SK-N-SH (cell line): ENCODE measurements at regions not wholly inside any gene's neighbourhood (a gene's known extent, or its start where the extent isn't known, plus 50 kb on each side); places are given as distances from the start of the nearest gene placed in this dataset.
"Not testable (repeated sequence)": the region's sequence is repeated elsewhere in the genome, so short reads cannot be mapped to it uniquely, and the experiment has no call there.

Experiments used
- CTCF ChIA-PET: fragments of 300-600, 350-600 bp; formaldehyde crosslinking; extraction: SDS; loops from one replicate; lab custom pipeline; 2021; lab: Yijun Ruan, JAX
- POLR2A ChIA-PET: fragments of 350-600 bp; sonication (Branson Sonifier 250); formaldehyde crosslinking; extraction: SDS; loops from one replicate; lab custom pipeline; 2020; ENCODE audit warnings: antibody characterized with exemption, inconsistent platforms; lab: Yijun Ruan, JAX
- DNase-seq: peaks from one replicate; pipeline ENCODE4 v3.0.0; 2012
- H2AFZ ChIP-seq: fragments of 200-600 bp; sonication (generic); 2 replicates; pipeline ENCODE4 v1.8.1; 2016; ENCODE audit warnings: antibody characterized with exemption, mild to moderate bottlenecking, low read depth
- H3F3A ChIP-seq: fragments of 200-600 bp; sonication (generic); replicated peaks from 2 replicates; pipeline ENCODE3; 2016; ENCODE audit warnings: antibody characterized with exemption, mild to moderate bottlenecking; ENCODE audit not compliant: insufficient read depth
- H3K27ac ChIP-seq, 2 experiments: fragments of 200-500 bp in 1 of 2; fragments of 200-600 bp in 1 of 2; sonication (Bioruptor generic) in 1 of 2; sonication (generic), shearing (Covaris generic) in 1 of 2; 2 replicates each; pipeline versions ENCODE4 v1.5.1 to v1.6.1; 2014 to 2016; ENCODE audit warnings: low read depth in 2 of 2, inconsistent platforms in 1 of 2, low read length in 1 of 2, mild to moderate bottlenecking in 1 of 2, mixed read lengths in 1 of 2
- H3K27me3 ChIP-seq: fragments of 200-600 bp; sonication (generic), shearing (Covaris generic); 2 replicates; pipeline ENCODE4 v1.6.1; 2016; ENCODE audit warnings: mixed run types; ENCODE audit not compliant: insufficient read depth
- H3K36me3 ChIP-seq, 2 experiments: fragments of 200-500 bp in 1 of 2; fragments of 200-600 bp in 1 of 2; sonication (Bioruptor generic) in 1 of 2; sonication (generic) in 1 of 2; replicated peaks in 1 of 2; 2 replicates each; pipeline versions ENCODE3 to v1.5.1; 2014 to 2016; ENCODE audit warnings: low read length in 1 of 2, mild to moderate bottlenecking in 1 of 2; ENCODE audit not compliant: insufficient read depth in 2 of 2, control insufficient read depth in 1 of 2
- H3K4me1 ChIP-seq, 2 experiments: fragments of 200-500 bp in 1 of 2; fragments of 200-600 bp in 1 of 2; sonication (Bioruptor generic) in 1 of 2; sonication (generic), shearing (Covaris generic) in 1 of 2; 2 replicates each; pipeline versions ENCODE4 v1.5.1 to v1.6.1; 2014 to 2016; ENCODE audit warnings: low read depth in 1 of 2, low read length in 1 of 2, mixed run types in 1 of 2; ENCODE audit not compliant: insufficient read depth in 2 of 2, control insufficient read depth in 1 of 2
- H3K4me2 ChIP-seq: fragments of 200-600 bp; sonication (generic), shearing (Covaris generic); 2 replicates; pipeline ENCODE4 v1.6.1; 2017; ENCODE audit warnings: mixed run types
- H3K4me3 ChIP-seq, 2 experiments: fragments of 200-500 bp in 1 of 2; fragments of 200-600 bp in 1 of 2; sonication (Bioruptor generic) in 1 of 2; sonication (generic), shearing (Covaris generic) in 1 of 2; 2 replicates each; pipeline versions ENCODE4 v1.5.1 to v1.8.1; 2014 to 2016; ENCODE audit warnings: low read depth in 2 of 2, inconsistent platforms in 1 of 2, low read length in 1 of 2, mild to moderate bottlenecking in 1 of 2, mixed read lengths in 1 of 2, moderate library complexity in 1 of 2
- H3K79me2 ChIP-seq: fragments of 200-600 bp; sonication (generic); 2 replicates; pipeline ENCODE4 v1.8.1; 2017; ENCODE audit warnings: mild to moderate bottlenecking; ENCODE audit not compliant: insufficient read depth
- H3K9ac ChIP-seq: fragments of 200-600 bp; sonication (generic); 2 replicates; pipeline ENCODE4 v1.6.1; 2017; ENCODE audit warnings: mixed run types
- H3K9me2 ChIP-seq: fragments of 200-600 bp; sonication (generic); 2 replicates; pipeline ENCODE4 v1.6.1; 2017; ENCODE audit warnings: mixed run types
- H3K9me3 ChIP-seq: fragments of 200-600 bp; sonication (generic); 2 replicates; pipeline ENCODE4 v1.6.1; 2017; ENCODE audit warnings: mixed run types, mild to moderate bottlenecking, moderate library complexity
- H4K20me1 ChIP-seq: fragments of 200-600 bp; sonication (generic); 2 replicates; pipeline ENCODE4 v1.6.1; 2017; ENCODE audit warnings: mild to moderate bottlenecking, mixed run types; ENCODE audit not compliant: insufficient read depth
- ELF1 ChIP-seq: IDR thresholded peaks from 2 replicates; pipeline ENCODE4 v1.4.0; 2012
- FOSL2 ChIP-seq: IDR thresholded peaks from 2 replicates; pipeline ENCODE4 v1.4.0; 2012; ENCODE audit warnings: low read depth, mild to moderate bottlenecking, moderate library complexity, borderline replicate concordance
- GATA2 ChIP-seq: sonication (generic); formaldehyde crosslinking; IDR thresholded peaks from 2 replicates; pipeline ENCODE4 v1.5.0; 2020; ENCODE audit warnings: mild to moderate bottlenecking, missing genetic modification reagents
- TCF12 ChIP-seq: IDR thresholded peaks from 2 replicates; pipeline ENCODE4 v1.4.0; 2012
- TEAD4 ChIP-seq: IDR thresholded peaks from 2 replicates; pipeline ENCODE4 v1.4.0; 2012; ENCODE audit warnings: mild to moderate bottlenecking, borderline replicate concordance; ENCODE audit not compliant: insufficient read depth
- WGBS: methylation state at CpG from one replicate; pipeline ENCODE4 v1.1.6; 2017; ENCODE audit warnings: low lambda C conversion rate; 5-methylcytosine and 5-hydroxymethylcytosine counted together
- TF ChIP-seq, protein P1 (sequence below): IDR thresholded peaks from 2 replicates; pipeline ENCODE4 v1.4.0; 2012; ENCODE audit warnings: low read depth, borderline replicate concordance
- TF ChIP-seq, protein P2 (sequence below): IDR thresholded peaks from 2 replicates; pipeline ENCODE4; 2012
- TF ChIP-seq, protein P3 (sequence below): IDR thresholded peaks from 2 replicates; pipeline ENCODE4 v1.6.1; 2012; ENCODE audit warnings: mild to moderate bottlenecking, low read depth, low read length, moderate library complexity
- TF ChIP-seq, protein P4 (sequence below): IDR thresholded peaks from 2 replicates; pipeline ENCODE4 v1.4.0; 2012; ENCODE audit warnings: low read depth, borderline replicate concordance

DNA sequence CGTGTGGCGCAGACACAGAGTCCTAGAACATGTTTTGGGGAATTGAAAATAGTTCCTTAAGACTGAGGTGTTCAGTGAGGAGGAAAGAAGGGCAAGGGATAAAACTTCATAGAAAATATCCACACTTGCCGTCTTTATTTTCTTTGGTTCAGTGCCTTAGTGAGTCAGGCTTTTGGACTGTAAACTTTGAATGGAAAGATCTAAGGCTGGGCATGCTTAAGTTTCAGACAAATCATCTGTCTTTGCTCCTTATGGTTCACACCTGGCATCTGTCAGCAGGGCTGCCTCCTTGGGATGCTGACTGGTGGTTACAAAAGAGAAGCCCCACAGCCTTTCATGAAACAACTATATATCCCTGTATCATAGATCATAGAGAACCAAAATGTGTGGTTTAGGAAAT lies 136.3 kb upstream of the PRICKLE1 start:
- Histone ChIP-seq H3K27me3 (no peaks in the 10 kb centered on the region), H3K4me3 (no peak overlapping the region), H3K9me3 (no peaks in the 10 kb centered on the region), H4K20me1 (no peaks in the 10 kb centered on the region), H3K4me1 (no peaks in the 10 kb centered on the region), H3K79me2 (no peaks in the 10 kb centered on the region), H3K27ac (no peak overlapping the region), H3K36me3 (no peaks in the 10 kb centered on the region), H3K9ac (no peak overlapping the region), H3F3A (no peaks in the 10 kb centered on the region), H3K9me2 (no peaks in the 10 kb centered on the region), H3K4me2 (no peak overlapping the region), H2AFZ (no peak overlapping the region)
- WGBS, result 40% methylated on average over 3 of the region's 3 CpGs
- DNase-seq, result no peak
- POLR2A ChIA-PET, result no interaction called here
- CTCF ChIA-PET, result no interaction called here
- peak; percentile 55; the same call in 1 of the 2 replicates for TF ChIP-seq TCF12
- TF ChIP-seq, protein P1, sequence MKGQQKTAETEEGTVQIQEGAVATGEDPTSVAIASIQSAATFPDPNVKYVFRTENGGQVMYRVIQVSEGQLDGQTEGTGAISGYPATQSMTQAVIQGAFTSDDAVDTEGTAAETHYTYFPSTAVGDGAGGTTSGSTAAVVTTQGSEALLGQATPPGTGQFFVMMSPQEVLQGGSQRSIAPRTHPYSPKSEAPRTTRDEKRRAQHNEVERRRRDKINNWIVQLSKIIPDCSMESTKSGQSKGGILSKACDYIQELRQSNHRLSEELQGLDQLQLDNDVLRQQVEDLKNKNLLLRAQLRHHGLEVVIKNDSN, result no peak
- TF ChIP-seq, protein P2, sequence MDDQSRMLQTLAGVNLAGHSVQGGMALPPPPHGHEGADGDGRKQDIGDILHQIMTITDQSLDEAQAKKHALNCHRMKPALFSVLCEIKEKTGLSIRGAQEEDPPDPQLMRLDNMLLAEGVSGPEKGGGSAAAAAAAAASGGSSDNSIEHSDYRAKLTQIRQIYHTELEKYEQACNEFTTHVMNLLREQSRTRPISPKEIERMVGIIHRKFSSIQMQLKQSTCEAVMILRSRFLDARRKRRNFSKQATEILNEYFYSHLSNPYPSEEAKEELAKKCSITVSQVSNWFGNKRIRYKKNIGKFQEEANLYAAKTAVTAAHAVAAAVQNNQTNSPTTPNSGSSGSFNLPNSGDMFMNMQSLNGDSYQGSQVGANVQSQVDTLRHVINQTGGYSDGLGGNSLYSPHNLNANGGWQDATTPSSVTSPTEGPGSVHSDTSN, result peak; percentile 58

DNA sequence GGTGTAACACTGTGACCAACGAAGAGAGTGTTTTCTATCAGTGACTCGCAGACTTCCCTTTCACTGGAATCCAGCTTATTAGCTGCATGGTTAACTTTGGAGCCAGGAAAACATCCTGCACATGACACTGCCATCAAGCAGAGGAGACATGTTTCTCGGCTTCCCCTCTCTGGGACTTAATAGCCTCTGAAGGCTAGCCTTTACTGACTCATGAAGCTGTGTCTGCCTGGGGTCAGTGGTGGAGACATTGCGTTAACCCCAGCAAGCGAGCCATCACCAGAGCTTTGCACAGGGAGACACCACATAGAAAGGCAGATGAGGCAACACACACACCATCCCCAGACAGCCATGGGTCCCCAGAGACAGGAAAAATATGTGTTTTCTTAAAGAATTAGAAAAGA lies 126.9 kb upstream of the PRICKLE1 start:
- no peak overlapping the region for H3K4me3 ChIP-seq
- H3K9ac ChIP-seq, result no peak overlapping the region
- TF ChIP-seq FOSL2 (no peak), ELF1 (no peak), GATA2 (CRISPR knock-in tag) (no peak), TEAD4 (no peak)
- TF ChIP-seq, protein P3, sequence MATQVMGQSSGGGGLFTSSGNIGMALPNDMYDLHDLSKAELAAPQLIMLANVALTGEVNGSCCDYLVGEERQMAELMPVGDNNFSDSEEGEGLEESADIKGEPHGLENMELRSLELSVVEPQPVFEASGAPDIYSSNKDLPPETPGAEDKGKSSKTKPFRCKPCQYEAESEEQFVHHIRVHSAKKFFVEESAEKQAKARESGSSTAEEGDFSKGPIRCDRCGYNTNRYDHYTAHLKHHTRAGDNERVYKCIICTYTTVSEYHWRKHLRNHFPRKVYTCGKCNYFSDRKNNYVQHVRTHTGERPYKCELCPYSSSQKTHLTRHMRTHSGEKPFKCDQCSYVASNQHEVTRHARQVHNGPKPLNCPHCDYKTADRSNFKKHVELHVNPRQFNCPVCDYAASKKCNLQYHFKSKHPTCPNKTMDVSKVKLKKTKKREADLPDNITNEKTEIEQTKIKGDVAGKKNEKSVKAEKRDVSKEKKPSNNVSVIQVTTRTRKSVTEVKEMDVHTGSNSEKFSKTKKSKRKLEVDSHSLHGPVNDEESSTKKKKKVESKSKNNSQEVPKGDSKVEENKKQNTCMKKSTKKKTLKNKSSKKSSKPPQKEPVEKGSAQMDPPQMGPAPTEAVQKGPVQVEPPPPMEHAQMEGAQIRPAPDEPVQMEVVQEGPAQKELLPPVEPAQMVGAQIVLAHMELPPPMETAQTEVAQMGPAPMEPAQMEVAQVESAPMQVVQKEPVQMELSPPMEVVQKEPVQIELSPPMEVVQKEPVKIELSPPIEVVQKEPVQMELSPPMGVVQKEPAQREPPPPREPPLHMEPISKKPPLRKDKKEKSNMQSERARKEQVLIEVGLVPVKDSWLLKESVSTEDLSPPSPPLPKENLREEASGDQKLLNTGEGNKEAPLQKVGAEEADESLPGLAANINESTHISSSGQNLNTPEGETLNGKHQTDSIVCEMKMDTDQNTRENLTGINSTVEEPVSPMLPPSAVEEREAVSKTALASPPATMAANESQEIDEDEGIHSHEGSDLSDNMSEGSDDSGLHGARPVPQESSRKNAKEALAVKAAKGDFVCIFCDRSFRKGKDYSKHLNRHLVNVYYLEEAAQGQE, result no peak
- TF ChIP-seq, protein P4, sequence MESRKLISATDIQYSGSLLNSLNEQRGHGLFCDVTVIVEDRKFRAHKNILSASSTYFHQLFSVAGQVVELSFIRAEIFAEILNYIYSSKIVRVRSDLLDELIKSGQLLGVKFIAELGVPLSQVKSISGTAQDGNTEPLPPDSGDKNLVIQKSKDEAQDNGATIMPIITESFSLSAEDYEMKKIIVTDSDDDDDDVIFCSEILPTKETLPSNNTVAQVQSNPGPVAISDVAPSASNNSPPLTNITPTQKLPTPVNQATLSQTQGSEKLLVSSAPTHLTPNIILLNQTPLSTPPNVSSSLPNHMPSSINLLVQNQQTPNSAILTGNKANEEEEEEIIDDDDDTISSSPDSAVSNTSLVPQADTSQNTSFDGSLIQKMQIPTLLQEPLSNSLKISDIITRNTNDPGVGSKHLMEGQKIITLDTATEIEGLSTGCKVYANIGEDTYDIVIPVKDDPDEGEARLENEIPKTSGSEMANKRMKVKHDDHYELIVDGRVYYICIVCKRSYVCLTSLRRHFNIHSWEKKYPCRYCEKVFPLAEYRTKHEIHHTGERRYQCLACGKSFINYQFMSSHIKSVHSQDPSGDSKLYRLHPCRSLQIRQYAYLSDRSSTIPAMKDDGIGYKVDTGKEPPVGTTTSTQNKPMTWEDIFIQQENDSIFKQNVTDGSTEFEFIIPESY, result no peak
- H3K79me2 ChIP-seq, result no peaks in the 10 kb centered on the region
- ChIA-PET POLR2A (no interaction called here), CTCF (no interaction called here)
- no peak overlapping the region for H3K27ac ChIP-seq
- no peak for DNase-seq
- no peak overlapping the region for H2AFZ ChIP-seq
- H3K9me3 ChIP-seq, result no peaks in the 10 kb centered on the region
- no peaks in the 10 kb centered on the region for H3F3A ChIP-seq
- H3K36me3 ChIP-seq, result no peaks in the 10 kb centered on the region
- no peaks in the 10 kb centered on the region; a peak in 1 of 4 replicates for H3K4me1 ChIP-seq
- WGBS, result 27% methylated on average over 5 of the region's 5 CpGs
- H4K20me1 ChIP-seq, result no peaks in the 10 kb centered on the region
- no peaks in the 10 kb centered on the region for H3K9me2 ChIP-seq
- no peaks in the 10 kb centered on the region for H3K27me3 ChIP-seq
- no peak overlapping the region for H3K4me2 ChIP-seq

DNA sequence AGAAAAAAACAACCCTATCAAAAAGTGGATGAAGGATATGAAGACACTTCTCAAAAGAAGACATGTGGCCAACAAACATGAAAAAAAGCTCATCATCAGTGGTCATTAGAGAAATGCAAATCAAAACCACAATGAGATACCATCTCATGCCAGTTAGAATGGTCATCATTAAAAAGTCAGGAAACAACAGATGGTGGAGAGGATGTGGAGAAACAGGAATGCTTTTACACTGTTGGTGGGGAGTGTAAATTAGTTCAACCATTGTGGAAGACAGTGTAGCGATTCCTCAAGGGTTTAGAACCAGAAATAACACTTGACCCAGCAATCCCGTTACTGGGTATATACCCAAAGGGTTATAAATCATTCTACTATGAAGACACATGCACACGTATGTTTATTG lies 124.0 kb upstream of the PRICKLE1 start:
- H3K9me3 ChIP-seq, H3K79me2 ChIP-seq, H3K27me3 ChIP-seq, H3F3A ChIP-seq, H3K27ac ChIP-seq, DNase-seq, H2AFZ ChIP-seq, H4K20me1 ChIP-seq, H3K36me3 ChIP-seq, H3K9ac ChIP-seq, H3K4me3 ChIP-seq, H3K4me2 ChIP-seq, H3K9me2 ChIP-seq, CTCF ChIA-PET, POLR2A ChIA-PET, H3K4me1 ChIP-seq: not testable (repeated sequence)
- WGBS, result 33% methylated on average over 3 of the region's 3 CpGs

DNA sequence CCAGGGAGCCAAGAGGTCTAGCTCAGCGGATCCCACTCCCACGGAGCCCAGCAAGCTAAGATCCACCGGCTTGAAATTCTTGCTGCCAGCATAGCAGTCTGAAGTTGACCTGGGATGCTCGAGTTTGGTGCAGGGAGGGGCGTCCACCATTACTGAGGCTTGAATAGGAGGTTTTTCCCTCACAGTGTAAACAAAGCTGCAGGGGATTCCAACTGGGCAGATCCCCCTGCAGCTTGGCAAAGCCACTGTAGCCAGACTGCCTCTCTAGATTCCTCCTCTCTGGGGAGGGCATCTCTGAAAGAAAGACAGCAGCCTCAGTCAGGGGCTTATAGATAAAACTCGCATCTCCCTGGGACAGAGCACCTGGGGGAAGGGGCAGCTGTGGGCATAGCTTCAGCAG lies 118.8 kb upstream of the PRICKLE1 start:
- DNase-seq, CTCF ChIA-PET, H3F3A ChIP-seq, H3K4me2 ChIP-seq, H3K79me2 ChIP-seq, H4K20me1 ChIP-seq, H3K27me3 ChIP-seq, H3K27ac ChIP-seq, H2AFZ ChIP-seq, H3K4me3 ChIP-seq, POLR2A ChIA-PET, H3K4me1 ChIP-seq, H3K9me3 ChIP-seq, H3K36me3 ChIP-seq, H3K9me2 ChIP-seq, H3K9ac ChIP-seq: not testable (repeated sequence)
- WGBS, result no CpG with 5 or more reads among the region's 6 CpGs
